Activated T-helper 2 cell treated with anti-CD3 and anti-CD28 coated beads, Interferon-gamma antibody, Interleukin-2, Interleukin-4, amounts not matched to agents 10 μg/mL and 5 μg/mL and 100 μg/mL, durations not matched to agents 14 hours and 24 hours and 36 hours (primary cell): ENCODE measurements at regions not wholly inside any gene's neighbourhood (a gene's known extent, or its start where the extent isn't known, plus 50 kb on each side); places are given as distances from the start of the nearest gene placed in this dataset.
"Not testable (repeated sequence)": the region's sequence is repeated elsewhere in the genome, so short reads cannot be mapped to it uniquely, and the experiment has no call there.

Experiments used
- DNase-seq: peaks from one replicate; pipeline ENCODE4 v3.0.0; 2021; ENCODE audit warnings: low spot score
- H3K27ac Mint-ChIP-seq: one replicate; pipeline ENCODE4 v1.8.0; 2021; ENCODE audit warnings: mixed read lengths
- H3K27me3 Mint-ChIP-seq: one replicate; pipeline ENCODE4 v1.8.0; 2021; ENCODE audit warnings: low read depth, mixed read lengths
- H3K36me3 Mint-ChIP-seq: one replicate; pipeline ENCODE4 v1.8.0; 2021; ENCODE audit warnings: low read depth, mixed read lengths
- H3K4me1 Mint-ChIP-seq: one replicate; pipeline ENCODE4 v1.8.0; 2021; ENCODE audit warnings: low read depth, mixed read lengths
- H3K4me3 Mint-ChIP-seq: one replicate; pipeline ENCODE4 v1.8.0; 2021; ENCODE audit warnings: low read depth, mild to moderate bottlenecking, moderate library complexity, mixed read lengths
- H3K9me3 Mint-ChIP-seq: one replicate; pipeline ENCODE4 v1.8.0; 2021; ENCODE audit warnings: mixed read lengths
- intact Hi-C: fragments of 100-400 bp; cut with micrococcal nuclease; formaldehyde crosslinking; loops from one replicate; pipeline ENCODE4 v1.15.1; 2023

GRCh38 chr6:19712998-19713397 lies 124.2 kb upstream of the ID4 start:
- Mint-ChIP-seq H3K27ac (no peak overlapping the region), H3K27me3 (no peaks in the 10 kb centered on the region), H3K4me3 (no peak overlapping the region), H3K36me3 (no peaks in the 10 kb centered on the region), H3K9me3 (no peaks in the 10 kb centered on the region), H3K4me1 (no peaks in the 10 kb centered on the region)
- DNase-seq, result no peak
- intact Hi-C loops, result no loop called here

GRCh38 chr6:19713411-19713810 lies 123.8 kb upstream of the ID4 start:
- H3K36me3 Mint-ChIP-seq, result no peaks in the 10 kb centered on the region
- DNase-seq, result no peak
- no peaks in the 10 kb centered on the region for H3K4me1 Mint-ChIP-seq
- H3K4me3 Mint-ChIP-seq, result no peak overlapping the region
- H3K27ac Mint-ChIP-seq, result no peak overlapping the region
- H3K9me3 Mint-ChIP-seq, result no peaks in the 10 kb centered on the region
- H3K27me3 Mint-ChIP-seq, result no peaks in the 10 kb centered on the region
- intact Hi-C loops, result no loop called here

- Mint-ChIP-seq H3K36me3 (no peaks in the 10 kb centered on the region), H3K4me1 (no peaks in the 10 kb centered on the region), H3K9me3 (no peaks in the 10 kb centered on the region), H3K27me3 (no peaks in the 10 kb centered on the region), H3K4me3 (no peak overlapping the region), H3K27ac (no peak overlapping the region)
- intact Hi-C loops, result no loop called here
- DNase-seq, result no peak
Observed at GRCh38 chr6:19713984-19714383, 123.2 kb upstream of the ID4 start.

- no peak overlapping the region for H3K27ac Mint-ChIP-seq
- intact Hi-C loops, result no loop called here
- no peak overlapping the region for H3K4me3 Mint-ChIP-seq
- H3K27me3 Mint-ChIP-seq, result no peaks in the 10 kb centered on the region
- H3K4me1 Mint-ChIP-seq, result no peaks in the 10 kb centered on the region
- H3K36me3 Mint-ChIP-seq, result no peaks in the 10 kb centered on the region
- no peak for DNase-seq
- H3K9me3 Mint-ChIP-seq, result no peaks in the 10 kb centered on the region
Observed at GRCh38 chr6:19714434-19715166, 122.6 kb upstream of the ID4 start.

- no peaks in the 10 kb centered on the region for H3K27me3 Mint-ChIP-seq
- no peaks in the 10 kb centered on the region for H3K9me3 Mint-ChIP-seq
- intact Hi-C loops, result no loop called here
- no peaks in the 10 kb centered on the region for H3K4me1 Mint-ChIP-seq
- H3K4me3 Mint-ChIP-seq, result no peak overlapping the region
- H3K27ac Mint-ChIP-seq, result no peak overlapping the region
- H3K36me3 Mint-ChIP-seq, result no peaks in the 10 kb centered on the region
- no peak for DNase-seq
Observed at GRCh38 chr6:19715167-19715551, 122.0 kb upstream of the ID4 start.

- intact Hi-C loops, result no loop called here
- no peak overlapping the region for H3K27ac Mint-ChIP-seq
- H3K9me3 Mint-ChIP-seq, result no peaks in the 10 kb centered on the region
- H3K4me3 Mint-ChIP-seq, result no peak overlapping the region
- H3K4me1 Mint-ChIP-seq, result no peaks in the 10 kb centered on the region
- H3K36me3 Mint-ChIP-seq, result no peaks in the 10 kb centered on the region
- no peaks in the 10 kb centered on the region for H3K27me3 Mint-ChIP-seq
- no peak for DNase-seq
Observed at GRCh38 chr6:19719691-19720128, 117.5 kb upstream of the ID4 start.

GRCh38 chr6:19721766-19722377 lies 115.3 kb upstream of the ID4 start:
- Mint-ChIP-seq H3K4me1 (no peaks in the 10 kb centered on the region), H3K4me3 (no peak overlapping the region), H3K27ac (no peak overlapping the region), H3K9me3 (no peaks in the 10 kb centered on the region), H3K36me3 (no peaks in the 10 kb centered on the region), H3K27me3 (no peaks in the 10 kb centered on the region)
- no peak for DNase-seq
- intact Hi-C loops, result no loop called here

GRCh38 chr6:19722999-19723398 lies 114.2 kb upstream of the ID4 start:
- intact Hi-C loops, result no loop called here
- no peak overlapping the region for H3K27ac Mint-ChIP-seq

GRCh38 chr6:19723545-19723944 lies 113.6 kb upstream of the ID4 start:
- no peak overlapping the region for H3K27ac Mint-ChIP-seq
- no peaks in the 10 kb centered on the region for H3K27me3 Mint-ChIP-seq
- DNase-seq, result no peak
- no peaks in the 10 kb centered on the region for H3K4me1 Mint-ChIP-seq
- intact Hi-C loops, result no loop called here
- H3K36me3 Mint-ChIP-seq, result no peaks in the 10 kb centered on the region
- no peaks in the 10 kb centered on the region for H3K9me3 Mint-ChIP-seq
- no peak overlapping the region for H3K4me3 Mint-ChIP-seq

More at GRCh38 chr6:19722999-19723398, 114.2 kb upstream of the ID4 start:
- Mint-ChIP-seq H3K4me1 (no peaks in the 10 kb centered on the region), H3K36me3 (no peaks in the 10 kb centered on the region), H3K9me3 (no peaks in the 10 kb centered on the region), H3K27me3 (no peaks in the 10 kb centered on the region), H3K4me3 (no peak overlapping the region)
- no peak for DNase-seq

GRCh38 chr6:19725436-19725835 lies 111.7 kb upstream of the ID4 start:
- H3K9me3 Mint-ChIP-seq, H3K27ac Mint-ChIP-seq, H3K4me1 Mint-ChIP-seq, H3K4me3 Mint-ChIP-seq, H3K36me3 Mint-ChIP-seq, intact Hi-C loops, DNase-seq, H3K27me3 Mint-ChIP-seq: not testable (repeated sequence)

GRCh38 chr6:19731282-19731681 lies 105.9 kb upstream of the ID4 start:
- H3K36me3 Mint-ChIP-seq, result no peaks in the 10 kb centered on the region
- H3K27ac Mint-ChIP-seq, result no peak overlapping the region
- no peak for DNase-seq
- intact Hi-C loops, result no loop called here
- peaks cover 4% of the 10 kb centered on the region for H3K9me3 Mint-ChIP-seq
- no peaks in the 10 kb centered on the region for H3K4me1 Mint-ChIP-seq
- no peak overlapping the region for H3K4me3 Mint-ChIP-seq
- H3K27me3 Mint-ChIP-seq, result no peaks in the 10 kb centered on the region

GRCh38 chr6:19734061-19734460 lies 103.1 kb upstream of the ID4 start:
- Mint-ChIP-seq H3K9me3 (peaks cover 4% of the 10 kb centered on the region), H3K4me3 (no peak overlapping the region), H3K27ac (no peak overlapping the region), H3K36me3 (no peaks in the 10 kb centered on the region), H3K27me3 (no peaks in the 10 kb centered on the region), H3K4me1 (no peaks in the 10 kb centered on the region)
- intact Hi-C loops, result no loop called here
- no peak for DNase-seq

GRCh38 chr6:19734519-19734918 lies 102.7 kb upstream of the ID4 start:
- no peaks in the 10 kb centered on the region for H3K4me1 Mint-ChIP-seq
- H3K4me3 Mint-ChIP-seq, result no peak overlapping the region
- intact Hi-C loops, result no loop called here
- H3K9me3 Mint-ChIP-seq, result peaks cover 4% of the 10 kb centered on the region
- no peak for DNase-seq
- H3K36me3 Mint-ChIP-seq, result no peaks in the 10 kb centered on the region
- no peaks in the 10 kb centered on the region for H3K27me3 Mint-ChIP-seq
- no peak overlapping the region for H3K27ac Mint-ChIP-seq
